ENCODE measurements at regions not wholly inside any gene's neighbourhood (a gene's known extent, or its start where the extent isn't known, plus 50 kb on each side); places are given as distances from the start of the nearest gene placed in this dataset.
A peak's percentile ranks its signal among the peaks of the same experiment; 100 is the strongest.

DNA sequence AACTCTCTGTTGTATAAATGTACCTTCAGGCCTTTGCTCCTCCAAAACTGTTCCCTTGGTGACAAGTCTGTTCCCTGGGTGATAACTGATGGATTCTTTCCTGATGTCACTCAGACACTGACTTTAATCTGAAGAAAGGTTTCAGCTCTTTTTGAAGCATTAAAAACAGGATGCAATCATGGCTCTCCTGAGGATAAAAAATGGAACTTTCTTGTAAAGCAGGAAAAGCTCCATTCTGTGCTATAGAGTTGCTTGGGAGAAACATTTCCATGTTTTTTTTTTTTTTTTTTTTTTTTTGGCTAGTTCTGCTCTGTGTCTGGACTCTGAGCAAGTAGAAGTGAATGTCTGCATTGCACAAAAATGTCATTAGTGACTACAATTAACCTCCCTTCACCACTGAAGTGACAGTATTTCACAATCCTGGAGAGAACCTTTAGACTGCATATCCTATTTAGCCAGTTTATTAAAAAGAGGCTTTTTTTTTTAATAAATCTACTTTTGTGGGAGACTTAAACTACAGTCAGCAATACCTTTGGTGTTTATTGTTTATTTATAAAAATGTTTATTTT lies 101.7 kb upstream of the PRMT6 start:
- DNase-seq: no peak
- intact Hi-C loops (cut with DNase I): no loop called here

DNA sequence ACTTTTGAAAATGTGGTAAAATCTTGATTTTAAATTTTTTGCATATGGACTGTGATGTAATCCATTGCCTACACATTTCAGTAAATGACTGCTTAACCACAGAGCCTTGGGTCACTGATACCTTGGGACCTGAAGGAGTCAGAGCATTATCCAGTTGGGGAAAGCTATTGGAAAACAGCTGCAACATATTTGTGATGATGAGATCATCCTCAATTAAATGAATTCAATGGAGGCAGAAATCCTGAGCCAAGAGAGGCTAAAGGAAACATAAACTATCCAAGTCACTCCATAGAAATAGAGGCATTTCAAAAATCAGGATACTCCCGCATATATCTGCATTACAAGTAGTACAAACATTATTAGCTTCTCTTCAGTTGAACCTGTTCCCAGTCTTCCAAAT lies 99.8 kb upstream of the PRMT6 start:
- DNase-seq: no peak
- intact Hi-C loops (cut with DNase I): no loop called here

DNA sequence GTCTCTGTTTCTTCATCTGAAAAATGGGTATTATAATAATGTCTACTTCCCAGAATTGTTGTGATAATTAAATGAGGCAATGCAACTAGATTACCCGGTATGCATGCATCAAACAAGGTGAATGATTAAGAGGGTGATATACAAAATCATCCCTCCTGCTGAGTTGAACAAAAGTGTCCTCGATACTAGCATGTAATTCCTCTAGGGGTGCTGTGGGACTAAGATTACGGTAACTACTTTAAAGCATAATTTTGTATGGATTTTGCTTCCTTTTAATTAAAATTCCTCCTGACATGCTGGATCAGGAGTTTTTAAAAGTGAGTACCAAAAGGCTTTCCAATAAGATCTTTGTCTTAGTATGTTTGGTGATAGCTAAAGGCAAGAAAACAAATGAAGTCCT lies 98.7 kb upstream of the PRMT6 start:
- intact Hi-C loops (cut with DNase I): no loop called here
- no peak for DNase-seq

DNA sequence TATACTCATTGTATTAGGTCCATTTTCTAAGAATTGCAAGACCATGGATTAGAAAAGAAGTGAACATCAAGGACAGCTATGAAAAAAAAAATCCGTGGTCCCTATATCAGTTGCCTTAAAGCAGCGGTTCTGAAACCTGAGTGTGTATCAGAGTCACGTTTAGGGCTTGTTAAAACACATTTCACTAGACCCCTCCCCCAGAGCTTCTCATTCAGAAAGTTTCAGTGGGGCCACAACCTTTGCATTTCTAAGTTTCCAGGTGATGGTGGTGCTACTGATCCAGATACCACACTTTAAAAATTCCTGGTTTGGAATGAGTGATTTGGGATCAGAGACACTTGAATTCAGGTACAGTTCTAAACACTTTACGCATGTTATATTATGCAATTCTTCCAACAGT lies 96.1 kb upstream of the PRMT6 start:
- no peak for DNase-seq
- intact Hi-C loops (cut with DNase I): no loop called here

DNA sequence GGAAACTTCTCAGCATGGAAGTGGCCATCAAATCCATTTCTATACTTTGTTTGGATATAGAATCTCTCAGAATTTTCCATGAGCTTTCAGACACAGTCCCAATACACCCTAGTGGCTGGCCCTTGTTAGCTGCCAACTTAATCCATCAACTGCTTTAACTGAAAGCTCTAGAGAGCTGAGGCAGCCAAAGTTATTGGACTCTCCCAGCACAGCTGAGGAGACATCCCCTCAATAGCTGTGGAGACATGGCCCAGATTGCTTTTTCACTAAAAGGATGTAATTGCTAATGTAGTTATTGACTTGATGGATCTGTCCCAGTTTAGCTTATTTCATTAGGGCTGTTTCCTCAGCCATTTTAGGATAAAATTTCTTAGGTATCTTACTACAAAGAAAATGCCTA lies 94.8 kb upstream of the PRMT6 start:
- intact Hi-C loops (cut with DNase I): no loop called here
- no peak for DNase-seq

DNA sequence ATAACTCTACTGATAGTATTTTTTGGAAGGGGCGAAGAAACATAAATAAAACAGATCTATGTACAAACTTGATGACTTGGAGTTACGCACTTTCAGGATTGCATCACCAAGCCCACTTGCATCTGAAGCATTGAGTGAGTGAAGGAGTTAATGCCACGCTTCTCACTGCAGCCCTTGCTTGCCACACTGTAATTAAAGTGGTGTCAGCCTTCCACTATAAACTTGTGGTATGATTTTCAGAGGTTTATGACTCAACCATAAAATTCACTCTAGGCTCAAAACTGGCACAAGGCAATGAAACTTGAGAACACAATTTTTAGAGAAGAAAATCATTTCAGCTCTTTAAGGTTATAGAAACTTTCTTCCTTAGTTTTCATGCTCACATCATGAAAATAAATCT lies 93.9 kb upstream of the PRMT6 start:
- DNase-seq: no peak
- intact Hi-C loops (cut with DNase I): no loop called here

DNA sequence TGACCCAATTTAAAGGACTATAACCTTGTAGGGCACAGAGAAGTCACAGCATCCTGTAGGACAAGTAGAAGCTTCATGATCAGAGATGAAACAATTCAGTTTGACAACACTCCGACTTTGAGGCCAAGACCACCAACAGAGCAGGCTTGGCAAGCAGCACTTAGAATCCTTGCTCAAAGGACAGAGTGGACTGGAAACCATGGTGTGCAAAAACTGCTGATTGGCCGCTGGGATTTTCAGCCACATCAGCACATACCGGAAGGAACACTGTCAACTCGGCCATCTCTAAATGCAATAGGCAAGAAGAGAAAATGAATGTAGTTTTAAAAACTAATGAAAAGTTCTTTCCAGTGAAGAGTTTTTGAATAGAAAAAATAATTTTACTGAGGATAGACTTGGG lies 92.0 kb upstream of the PRMT6 start:
- intact Hi-C loops (cut with DNase I): no loop called here
- no peak for DNase-seq

DNA sequence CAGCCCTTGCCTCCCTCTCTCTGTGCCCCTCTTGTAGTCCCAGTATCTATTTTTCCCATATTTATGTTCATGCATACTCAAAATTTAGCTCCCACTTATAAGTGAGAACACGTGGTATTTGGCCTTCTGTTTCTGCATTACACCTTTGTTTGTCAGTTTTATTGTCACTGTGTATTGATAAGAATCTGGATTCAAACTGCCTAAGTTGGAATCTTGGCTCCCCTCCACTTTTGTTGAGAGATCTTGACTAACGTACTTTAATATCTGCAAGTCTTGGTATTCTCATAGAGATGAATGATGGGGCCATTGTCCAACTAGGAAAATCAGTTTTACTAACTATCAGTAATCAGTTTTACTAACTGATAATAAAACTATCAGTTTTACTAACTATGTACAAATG lies 87.8 kb upstream of the PRMT6 start:
- intact Hi-C loops (cut with DNase I): no loop called here

DNA sequence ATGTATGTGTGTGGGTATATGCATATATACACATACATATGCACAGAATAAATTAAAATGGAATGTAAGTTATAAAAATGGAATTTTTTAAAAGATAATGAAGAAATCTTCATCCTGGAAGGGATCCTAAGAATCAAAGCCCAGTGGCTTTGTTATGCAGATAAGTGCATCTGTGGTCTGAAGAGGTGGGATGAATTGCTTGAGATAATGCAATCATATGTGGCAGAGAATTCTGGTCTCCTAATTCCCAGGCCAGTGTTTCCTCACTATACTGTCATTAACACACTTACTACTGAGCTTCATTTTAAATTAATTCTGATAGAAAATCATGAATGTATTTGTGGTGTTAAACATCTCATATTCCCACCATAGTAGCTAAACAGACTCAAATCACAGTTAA lies 86.7 kb upstream of the PRMT6 start:
- intact Hi-C loops (cut with DNase I): no loop called here
- no peak for DNase-seq

More for the DNA sequence above, 87.8 kb upstream of the PRMT6 start:
- no peak for DNase-seq

DNA sequence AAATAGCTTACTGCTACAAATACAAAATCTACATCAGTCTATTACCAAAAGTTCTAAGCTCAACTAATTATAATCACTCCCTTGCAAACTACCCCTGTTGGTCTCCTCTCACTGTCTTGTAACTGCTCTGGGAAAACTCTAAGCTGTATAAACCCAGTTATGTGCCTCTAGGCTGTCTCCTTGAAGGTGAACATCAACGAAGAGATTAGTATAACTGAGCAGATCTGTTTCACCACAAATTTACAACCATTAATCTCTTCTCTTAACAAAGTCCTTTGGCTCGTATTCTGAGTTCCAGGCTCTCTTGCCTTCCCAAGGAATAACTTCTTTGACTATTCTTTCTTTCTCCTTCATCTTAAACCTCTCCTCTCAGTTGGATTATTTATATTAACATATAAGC lies 84.4 kb upstream of the PRMT6 start:
- no peak for DNase-seq
- intact Hi-C loops (cut with DNase I): no loop called here

DNA sequence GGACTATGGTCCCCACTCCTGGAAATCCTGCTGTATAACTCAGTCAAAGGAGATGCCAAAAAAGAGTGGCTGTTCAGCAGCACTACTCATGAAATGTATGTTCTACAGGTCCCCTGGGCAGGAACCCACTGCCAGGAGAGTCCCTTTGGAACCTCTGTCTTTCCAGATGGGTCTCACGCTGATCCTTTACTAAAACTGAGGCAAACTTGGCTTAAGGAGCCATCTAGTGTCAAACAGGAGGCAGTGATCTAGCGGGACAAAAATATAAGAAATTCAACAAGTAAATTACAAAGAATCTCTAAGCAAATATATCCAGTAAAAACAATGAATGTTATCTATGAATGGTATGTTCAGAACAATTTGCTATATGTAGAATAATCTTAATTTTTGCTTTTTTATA lies 80.5 kb upstream of the PRMT6 start:
- intact Hi-C loops (cut with DNase I): no loop called here
- no peak for DNase-seq

DNA sequence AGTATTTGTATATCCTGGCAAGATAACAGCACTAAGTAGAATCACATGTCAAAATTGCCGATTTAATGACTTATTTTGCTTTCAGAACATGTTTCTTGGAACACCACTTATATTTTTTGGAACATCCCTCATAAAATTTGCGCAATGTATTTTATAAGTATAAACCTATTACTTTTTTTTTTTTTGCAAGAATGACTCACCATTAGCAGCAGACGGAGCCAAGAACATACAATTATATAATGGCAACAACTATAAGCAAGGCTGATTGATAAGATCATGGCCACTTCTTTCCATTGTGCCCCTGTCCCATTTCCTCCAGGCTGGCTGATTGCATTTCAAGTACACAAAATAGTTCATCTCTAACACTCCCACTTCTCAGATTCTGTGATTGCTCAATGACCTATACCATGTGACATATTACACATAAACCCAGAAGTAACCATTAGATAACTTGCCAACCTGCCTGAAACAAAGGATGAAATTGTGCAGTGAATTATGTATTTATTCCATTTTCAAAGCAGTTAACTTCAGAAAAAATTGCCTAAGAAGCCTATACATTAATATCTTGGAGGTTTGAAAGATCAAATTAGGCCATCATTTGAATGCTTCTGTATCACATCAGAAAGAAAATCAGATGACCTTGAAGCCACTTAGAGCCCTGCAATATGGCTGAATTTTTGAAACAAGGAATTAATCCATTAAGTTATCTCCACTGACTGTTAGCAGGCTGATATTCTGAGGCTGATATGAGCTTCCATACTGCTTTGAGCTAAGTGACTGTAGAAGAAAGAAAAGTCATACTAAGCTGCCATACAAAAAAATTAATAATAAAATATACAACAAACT lies 77.8 kb upstream of the PRMT6 start:
- no peak for DNase-seq
- intact Hi-C loops (cut with DNase I): no loop called here

DNA sequence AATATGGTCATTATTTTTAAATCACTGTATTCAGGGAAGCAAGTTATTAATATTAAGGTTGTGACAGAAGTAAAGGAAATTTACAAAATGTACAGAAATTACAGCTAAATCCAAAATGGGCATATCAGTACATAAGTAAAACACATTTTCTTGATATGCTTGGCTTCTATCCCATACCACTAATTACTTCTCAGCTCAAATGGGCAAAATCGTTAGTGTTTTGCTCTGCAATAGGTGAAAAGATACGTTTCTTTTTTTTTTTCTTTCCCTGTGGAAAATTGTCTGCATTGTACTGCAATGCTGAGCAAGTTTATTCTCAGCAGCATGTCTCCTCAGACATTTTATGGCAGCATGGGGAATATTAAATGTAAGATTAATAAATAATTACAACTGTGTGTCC lies 77.1 kb upstream of the PRMT6 start:
- no peak for DNase-seq
- intact Hi-C loops (cut with DNase I): no loop called here

DNA sequence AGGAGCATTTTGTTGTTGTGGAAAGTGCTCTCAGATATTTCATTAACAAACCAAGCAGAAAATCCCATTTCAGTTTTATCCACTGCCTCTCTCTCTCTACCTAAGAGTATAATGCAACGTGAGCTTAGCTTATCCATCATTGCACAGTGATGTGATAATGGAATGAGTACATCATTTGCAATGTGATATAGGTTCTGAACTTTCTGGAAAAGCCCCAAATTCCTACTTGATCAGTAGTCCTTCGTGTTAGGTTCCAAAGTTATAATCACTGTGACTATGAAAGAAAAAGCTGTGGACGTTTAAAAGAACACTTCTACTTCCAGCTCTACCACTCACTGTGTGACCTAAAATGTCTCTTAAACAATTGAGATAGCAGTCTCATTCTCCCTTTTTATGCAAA lies 76.4 kb upstream of the PRMT6 start:
- intact Hi-C loops (cut with DNase I): no loop called here
- DNase-seq: no peak

DNA sequence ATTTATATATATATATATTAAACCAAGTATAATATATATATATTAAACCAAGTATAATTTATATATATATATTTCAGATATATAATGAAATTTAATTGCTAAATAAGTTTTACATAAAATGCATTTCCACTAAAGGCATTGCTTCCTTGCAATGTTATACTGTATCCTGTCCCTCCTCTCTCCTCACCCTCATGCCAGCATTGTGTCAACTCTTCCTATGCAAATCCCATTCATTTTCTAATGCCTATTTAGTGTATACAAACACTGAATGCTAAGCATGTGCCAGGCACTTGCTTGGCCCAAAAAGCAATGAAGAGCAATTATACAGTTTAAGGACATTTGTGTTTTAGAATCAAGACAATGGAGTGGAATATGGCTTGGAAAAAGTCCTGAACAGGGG lies 71.7 kb upstream of the PRMT6 start:
- intact Hi-C loops (cut with DNase I): no loop called here
- DNase-seq: no peak

DNA sequence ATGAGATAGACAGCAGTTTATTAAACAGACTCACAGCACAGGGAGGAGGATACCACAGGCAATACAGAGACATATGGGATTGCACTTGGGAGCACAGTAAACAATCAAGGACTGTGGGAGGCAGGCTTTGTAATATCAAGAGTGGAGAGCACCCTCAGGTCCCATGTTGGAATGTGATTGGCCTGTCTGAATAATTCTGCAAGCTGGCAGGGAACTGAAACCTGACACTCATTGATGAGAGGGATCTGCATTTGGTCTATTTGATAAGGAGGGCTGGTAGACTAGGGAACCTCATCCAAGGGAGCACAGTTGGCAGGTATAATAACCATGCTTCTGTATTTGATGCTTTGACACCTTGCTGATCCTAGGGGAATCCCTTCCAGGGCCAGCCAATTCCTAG lies 69.9 kb upstream of the PRMT6 start:
- DNase-seq: no peak
- intact Hi-C loops (cut with DNase I): no loop called here

DNA sequence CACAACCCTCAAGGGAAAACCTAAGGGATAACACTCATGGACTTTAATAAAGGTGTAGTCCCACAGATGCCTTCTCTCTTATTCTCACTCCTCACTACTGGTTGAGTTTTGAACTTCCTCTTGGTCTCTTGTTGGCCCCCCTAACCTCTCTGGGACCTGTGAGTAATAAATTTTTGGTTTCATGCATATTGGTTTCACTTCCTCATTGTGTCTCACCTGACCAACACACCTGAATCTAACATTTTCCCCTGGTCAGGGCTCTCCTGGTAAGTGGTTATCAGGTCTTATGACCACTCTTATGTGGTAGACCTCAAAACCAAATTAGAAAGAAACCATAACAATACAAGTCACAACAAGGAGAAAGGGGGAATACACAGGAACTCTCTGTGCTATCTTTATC lies 60.5 kb upstream of the PRMT6 start:
- DNase-seq: no peak
- intact Hi-C loops (cut with DNase I): no loop called here

DNA sequence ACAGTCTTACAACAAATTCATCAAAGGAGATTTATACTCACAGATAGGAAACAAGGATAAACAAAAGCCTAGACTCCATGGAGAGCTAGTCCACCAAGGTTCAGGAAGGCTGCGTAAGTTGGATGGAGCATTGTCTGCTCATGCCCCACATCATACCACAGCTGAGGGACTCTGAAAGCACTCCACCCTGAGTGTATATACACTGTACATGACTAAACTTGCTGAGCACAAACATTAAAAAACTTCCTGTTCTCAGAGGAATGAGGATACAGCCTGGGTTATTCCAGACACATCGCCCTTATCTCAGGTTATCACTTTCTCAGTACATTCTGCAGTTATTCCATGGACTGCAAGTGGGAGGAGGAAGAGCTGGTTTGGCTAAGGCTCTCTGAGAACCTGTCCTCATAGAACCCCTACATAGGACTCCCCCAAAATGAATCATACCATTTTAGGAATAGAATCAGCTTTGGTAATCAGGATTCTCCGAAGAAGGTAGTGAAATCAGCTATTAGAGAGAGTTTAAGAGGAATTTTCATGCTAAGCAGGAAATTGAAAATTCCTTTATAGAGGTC lies 58.0 kb upstream of the PRMT6 start:
- no peak for DNase-seq

DNA sequence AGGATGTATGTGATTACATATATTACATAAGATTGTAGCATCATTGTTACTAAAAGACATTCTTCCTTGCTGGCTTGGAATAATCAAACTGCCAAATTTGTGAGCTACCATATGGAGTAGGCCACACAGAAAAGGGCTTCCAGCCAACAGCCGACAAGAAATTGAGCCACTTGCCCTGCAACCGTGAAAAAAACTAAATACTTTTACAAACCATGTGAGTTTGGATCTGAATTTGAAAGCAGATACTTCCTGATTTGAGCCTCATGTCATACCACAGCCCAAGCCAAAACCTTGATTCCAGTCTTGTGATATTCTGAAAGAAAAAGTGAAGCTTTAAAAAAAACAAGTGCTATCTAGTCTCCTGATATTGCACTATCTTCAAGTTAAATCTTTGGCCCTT lies 55.6 kb upstream of the PRMT6 start:
- peak in 1 of 10 donors; percentile 9 for DNase-seq
- intact Hi-C loops (cut with DNase I): no loop called here

More for the DNA sequence above, 58.0 kb upstream of the PRMT6 start:
- intact Hi-C loops (cut with DNase I): no loop called here

DNA sequence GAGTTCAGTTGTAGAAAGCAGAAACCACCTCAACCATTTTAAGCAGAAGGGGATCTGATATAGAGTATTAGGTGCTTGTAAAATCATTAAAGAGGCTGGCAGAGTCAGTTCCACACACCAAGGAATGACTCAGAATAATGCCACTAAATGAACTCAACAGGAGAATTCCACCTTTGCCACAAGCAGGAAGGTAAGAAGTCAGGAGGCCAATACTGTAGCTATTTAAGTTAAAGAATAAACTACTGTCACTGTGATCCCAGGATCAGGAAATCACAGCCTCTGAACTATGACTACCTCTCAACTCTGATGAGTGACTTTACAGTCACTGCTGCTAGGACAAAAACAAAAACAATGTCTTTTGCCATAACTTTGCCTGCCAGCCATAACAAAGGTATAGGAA lies 52.5 kb upstream of the PRMT6 start:
- DNase-seq: no peak
- intact Hi-C loops (cut with DNase I): no loop called here

DNA sequence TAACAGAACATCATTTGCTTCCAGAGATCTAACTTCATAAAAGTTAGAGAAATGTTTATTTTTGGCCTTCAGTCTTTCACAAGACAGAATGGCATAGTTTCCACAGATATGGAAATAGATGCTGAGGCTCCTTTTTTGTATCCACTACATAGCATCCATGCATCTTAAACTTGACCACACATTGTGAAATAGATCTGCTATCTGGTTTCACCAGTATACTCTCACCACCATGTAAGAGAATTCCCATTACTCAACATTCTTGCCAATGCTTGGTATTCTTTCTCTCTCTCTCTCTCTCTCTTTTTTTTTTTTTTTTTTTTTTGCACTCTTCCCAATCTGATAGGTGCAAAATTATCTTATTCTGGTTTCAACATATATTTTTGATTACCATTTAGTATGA lies 52.1 kb upstream of the PRMT6 start:
- no peak for DNase-seq
- intact Hi-C loops (cut with DNase I): no loop called here

Measured in posterior cingulate gyrus (tissue), 11 donors.